ENCODE measurements at regions not wholly inside any gene's neighbourhood (a gene's known extent, or its start where the extent isn't known, plus 50 kb on each side); places are given as distances from the start of the nearest gene placed in this dataset.

GRCh38 chr2:122816803-122817202 is 1061.4 kb downstream of the TSN start:
- TF ChIP-seq CTCF (IDR thresholded peaks at IDR 0.05), result no peak
- Histone ChIP-seq H3K27ac (no peak overlapping the region), H3K4me1 (ENCODE audit: control insufficient read depth in 1 of 2, low read depth in 2 of 2) (no peaks in the 10 kb centered on the region), H3K9me3 (no peaks in the 10 kb centered on the region), H3K27me3 (replicated peaks; ENCODE audit: insufficient read depth) (no peaks in the 10 kb centered on the region), H3K36me3 (no peaks in the 10 kb centered on the region), H3K4me3 (no peak overlapping the region)
- no peak for DNase-seq (ENCODE audit: low spot score)
- no peak for ATAC-seq (ENCODE audit: insufficient number of reproducible peaks, low FRiP score, low read depth)

- Histone ChIP-seq H3K27ac (no peak overlapping the region), H3K4me1 (ENCODE audit: control insufficient read depth in 1 of 2, low read depth in 2 of 2) (no peaks in the 10 kb centered on the region), H3K36me3 (no peaks in the 10 kb centered on the region), H3K9me3 (no peaks in the 10 kb centered on the region), H3K4me3 (no peak overlapping the region), H3K27me3 (replicated peaks; ENCODE audit: insufficient read depth) (no peaks in the 10 kb centered on the region)
- DNase-seq (ENCODE audit: low spot score) (no peak), ATAC-seq (ENCODE audit: insufficient number of reproducible peaks, low FRiP score, low read depth) (no peak)
- TF ChIP-seq CTCF (IDR thresholded peaks at IDR 0.05), result no peak
Observed at GRCh38 chr2:122822319-122822718, 1066.9 kb downstream of the TSN start.

GRCh38 chr2:122830157-122830556 is 1074.7 kb downstream of the TSN start:
- DNase-seq (ENCODE audit: low spot score) (no peak), ATAC-seq (ENCODE audit: insufficient number of reproducible peaks, low FRiP score, low read depth) (no peak)
- no peaks in the 10 kb centered on the region for H3K4me1 ChIP-seq (ENCODE audit: control insufficient read depth in 1 of 2, low read depth in 2 of 2)
- H3K9me3 ChIP-seq, result no peaks in the 10 kb centered on the region
- no peaks in the 10 kb centered on the region for H3K36me3 ChIP-seq
- H3K4me3 ChIP-seq, result no peak overlapping the region
- H3K27ac ChIP-seq, result no peak overlapping the region
- H3K27me3 ChIP-seq (replicated peaks; ENCODE audit: insufficient read depth), result no peaks in the 10 kb centered on the region
- TF ChIP-seq CTCF (IDR thresholded peaks at IDR 0.05), result no peak

GRCh38 chr2:122831649-122832048 is 1076.2 kb downstream of the TSN start:
- H3K4me1 ChIP-seq (ENCODE audit: control insufficient read depth in 1 of 2, low read depth in 2 of 2), result no peaks in the 10 kb centered on the region
- no peak overlapping the region for H3K4me3 ChIP-seq
- H3K27me3 ChIP-seq (replicated peaks; ENCODE audit: insufficient read depth), result no peaks in the 10 kb centered on the region
- no peak for TF ChIP-seq CTCF (IDR thresholded peaks at IDR 0.05)
- ATAC-seq (ENCODE audit: insufficient number of reproducible peaks, low FRiP score, low read depth) (no peak), DNase-seq (ENCODE audit: low spot score) (no peak)
- H3K36me3 ChIP-seq, result no peaks in the 10 kb centered on the region
- H3K9me3 ChIP-seq, result no peaks in the 10 kb centered on the region
- no peak overlapping the region for H3K27ac ChIP-seq

GRCh38 chr2:122843503-122843902 is 1088.1 kb downstream of the TSN start:
- no peaks in the 10 kb centered on the region for H3K36me3 ChIP-seq
- no peaks in the 10 kb centered on the region for H3K27me3 ChIP-seq (replicated peaks; ENCODE audit: insufficient read depth)
- DNase-seq (ENCODE audit: low spot score), result no peak
- no peak overlapping the region for H3K4me3 ChIP-seq
- no peak for ATAC-seq (ENCODE audit: insufficient number of reproducible peaks, low FRiP score, low read depth)
- no peaks in the 10 kb centered on the region for H3K4me1 ChIP-seq (ENCODE audit: control insufficient read depth in 1 of 2, low read depth in 2 of 2)
- H3K9me3 ChIP-seq, result no peaks in the 10 kb centered on the region
- TF ChIP-seq CTCF (IDR thresholded peaks at IDR 0.05), result no peak
- H3K27ac ChIP-seq, result no peak overlapping the region
